Lung (tissue), 11 donors: ENCODE measurements at regions not wholly inside any gene's neighbourhood (a gene's known extent, or its start where the extent isn't known, plus 50 kb on each side); places are given as distances from the start of the nearest gene placed in this dataset.

Source experiments
- ATAC-seq: fragments of 200-7000 bp; cut with Tn5 transposase; one replicate; pipeline ENCODE4 v1.9.1; 2020; ENCODE audit warnings: moderate number of reproducible peaks; ENCODE audit not compliant: insufficient read depth, low FRiP score
- DNase-seq, 3 donors: peaks; one replicate each; pipeline ENCODE4 v3.0.0-alpha.2; 2013 to 2017
- H3K27ac ChIP-seq, 2 donors: one replicate each; pipeline ENCODE4 v1.5.1; 2013; ENCODE audit warnings: mild to moderate bottlenecking in 2 of 2, moderate library complexity in 2 of 2, control low read depth in 1 of 2, inconsistent platforms in 1 of 2, low read depth in 1 of 2, low read length in 1 of 2
- H3K27me3 ChIP-seq, 3 donors: one replicate each; pipeline ENCODE4 v1.5.1; 2013; ENCODE audit warnings: low read length in 2 of 3; ENCODE audit not compliant: control insufficient read depth in 3 of 3, insufficient read depth in 3 of 3
- H3K36me3 ChIP-seq, 4 donors: one replicate each; pipeline ENCODE4 v1.5.1; 2013; ENCODE audit warnings: low read length in 4 of 4, mild to moderate bottlenecking in 1 of 4, moderate library complexity in 1 of 4; ENCODE audit not compliant: control insufficient read depth in 4 of 4, insufficient read depth in 4 of 4
- H3K4me1 ChIP-seq, 5 donors: one replicate each; pipeline ENCODE4 v1.5.1; 2013; ENCODE audit warnings: low read length in 5 of 5, mild to moderate bottlenecking in 2 of 5, moderate library complexity in 1 of 5; ENCODE audit not compliant: control insufficient read depth in 5 of 5, insufficient read depth in 5 of 5
- H3K4me3 ChIP-seq: one replicate; pipeline ENCODE4 v1.5.1; 2013; ENCODE audit warnings: mild to moderate bottlenecking, control low read depth, moderate library complexity
- H3K9ac ChIP-seq, 2 donors: one replicate each; pipeline ENCODE4 v1.5.1; 2013; ENCODE audit warnings: low read length in 2 of 2, control low read depth in 1 of 2; ENCODE audit not compliant: insufficient read depth in 1 of 2
- H3K9me3 ChIP-seq, 4 donors: one replicate each; pipeline ENCODE4 v1.5.1; 2013; ENCODE audit warnings: low read length in 3 of 4, mild to moderate bottlenecking in 1 of 4, moderate library complexity in 1 of 4; ENCODE audit not compliant: control insufficient read depth in 4 of 4, insufficient read depth in 3 of 4
- WGBS, 2 donors: extraction: QIAGEN DNeasy Blood & Tissue Kit; methylation state at CpG; one replicate each; pipeline ENCODE4 v1.1.7; 2013; 5-methylcytosine and 5-hydroxymethylcytosine counted together
- TF ChIP-seq, protein P1 (sequence below): IDR thresholded peaks from 2 replicates; pipeline ENCODE4 v1.5.1; 2012; ENCODE audit warnings: mild to moderate bottlenecking; ENCODE audit errors: control extremely low read depth, extremely low read depth
- donor health status: control.
- donor health status: control.
- donor health status: Bipolar disorder and iron deficiency.
- donor health status: healthy.
- donor health status: DM: yes; HTN: yes; CAD: no.

GRCh38 chr11:104546501-104546900 is 351.8 kb downstream of the CASP12 start:
- WGBS, 2 donors, result 95 to 96% methylated on average over 2 of the region's 2 CpGs
- H3K27ac ChIP-seq, result no peak overlapping the region
- DNase-seq (no peak), ATAC-seq (no peak)
- H3K36me3 ChIP-seq, result no peaks in the 10 kb centered on the region
- H3K4me3 ChIP-seq, result no peak overlapping the region
- H3K27me3 ChIP-seq, result no peaks in the 10 kb centered on the region
- H3K9ac ChIP-seq, result no peak overlapping the region
- TF ChIP-seq, protein P1, sequence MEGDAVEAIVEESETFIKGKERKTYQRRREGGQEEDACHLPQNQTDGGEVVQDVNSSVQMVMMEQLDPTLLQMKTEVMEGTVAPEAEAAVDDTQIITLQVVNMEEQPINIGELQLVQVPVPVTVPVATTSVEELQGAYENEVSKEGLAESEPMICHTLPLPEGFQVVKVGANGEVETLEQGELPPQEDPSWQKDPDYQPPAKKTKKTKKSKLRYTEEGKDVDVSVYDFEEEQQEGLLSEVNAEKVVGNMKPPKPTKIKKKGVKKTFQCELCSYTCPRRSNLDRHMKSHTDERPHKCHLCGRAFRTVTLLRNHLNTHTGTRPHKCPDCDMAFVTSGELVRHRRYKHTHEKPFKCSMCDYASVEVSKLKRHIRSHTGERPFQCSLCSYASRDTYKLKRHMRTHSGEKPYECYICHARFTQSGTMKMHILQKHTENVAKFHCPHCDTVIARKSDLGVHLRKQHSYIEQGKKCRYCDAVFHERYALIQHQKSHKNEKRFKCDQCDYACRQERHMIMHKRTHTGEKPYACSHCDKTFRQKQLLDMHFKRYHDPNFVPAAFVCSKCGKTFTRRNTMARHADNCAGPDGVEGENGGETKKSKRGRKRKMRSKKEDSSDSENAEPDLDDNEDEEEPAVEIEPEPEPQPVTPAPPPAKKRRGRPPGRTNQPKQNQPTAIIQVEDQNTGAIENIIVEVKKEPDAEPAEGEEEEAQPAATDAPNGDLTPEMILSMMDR, result no peak
- H3K9me3 ChIP-seq, result no peaks in the 10 kb centered on the region
- H3K4me1 ChIP-seq, result peaks cover 0 to 1% (median 0%) of the 10 kb centered on the region in 5 donors

DNA sequence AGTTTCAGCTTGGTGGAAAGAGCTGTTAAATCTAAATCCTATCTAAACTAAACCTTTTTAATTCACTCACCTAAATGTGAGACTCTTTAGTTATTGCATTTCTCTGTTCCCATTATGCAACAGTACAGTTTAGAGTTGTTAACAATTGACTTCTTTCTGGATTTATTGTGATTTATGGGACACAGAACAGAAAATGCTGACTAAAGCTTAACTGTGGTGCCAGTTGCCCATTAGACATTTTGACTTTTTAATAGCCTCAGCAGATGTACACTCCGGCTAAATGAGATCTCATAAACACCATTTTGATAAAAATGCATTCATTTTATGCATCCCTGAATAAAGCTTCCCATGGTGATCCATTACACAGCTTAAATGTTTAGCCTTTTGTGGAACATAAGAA is 356.6 kb downstream of the CASP12 start:
- Histone ChIP-seq H3K4me3 (no peak overlapping the region), H3K9ac (no peak overlapping the region), H3K9me3 (no peaks in the 10 kb centered on the region), H3K36me3 (no peaks in the 10 kb centered on the region), H3K27me3 (no peaks in the 10 kb centered on the region), H3K4me1 (no peaks in the 10 kb centered on the region), H3K27ac (no peak overlapping the region)
- no peak for DNase-seq
- no peak for ATAC-seq
- TF ChIP-seq, protein P1, result no peak
- 78 to 83% methylated on average over 1 of the region's 1 CpG for WGBS, 2 donors

DNA sequence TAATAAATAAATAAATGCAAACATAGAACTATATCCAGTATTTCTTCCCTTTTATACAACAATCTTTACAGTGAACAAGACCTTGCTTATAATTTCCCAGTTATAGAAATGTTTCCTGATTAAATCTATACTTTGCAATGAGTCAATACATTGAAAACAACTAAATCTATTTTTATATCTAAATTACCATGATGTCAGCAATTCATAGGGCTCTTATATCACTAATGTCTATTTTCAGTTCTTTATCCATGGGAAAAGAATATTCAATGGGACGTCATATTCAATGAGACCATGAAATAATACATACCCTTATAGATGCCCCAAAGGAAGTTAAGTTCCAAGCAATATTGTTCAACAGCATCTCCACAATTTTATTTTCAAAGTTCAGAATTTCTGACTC is 359.9 kb downstream of the CASP12 start:
- Histone ChIP-seq H3K36me3 (no peaks in the 10 kb centered on the region), H3K27ac (no peak overlapping the region), H3K9me3 (no peaks in the 10 kb centered on the region), H3K4me1 (no peaks in the 10 kb centered on the region), H3K27me3 (no peaks in the 10 kb centered on the region), H3K9ac (no peak overlapping the region), H3K4me3 (no peak overlapping the region)
- DNase-seq (no peak), ATAC-seq (no peak)
- TF ChIP-seq, protein P1, result no peak
- 91 to 96% methylated on average over 1 of the region's 1 CpG for WGBS, 2 donors

DNA sequence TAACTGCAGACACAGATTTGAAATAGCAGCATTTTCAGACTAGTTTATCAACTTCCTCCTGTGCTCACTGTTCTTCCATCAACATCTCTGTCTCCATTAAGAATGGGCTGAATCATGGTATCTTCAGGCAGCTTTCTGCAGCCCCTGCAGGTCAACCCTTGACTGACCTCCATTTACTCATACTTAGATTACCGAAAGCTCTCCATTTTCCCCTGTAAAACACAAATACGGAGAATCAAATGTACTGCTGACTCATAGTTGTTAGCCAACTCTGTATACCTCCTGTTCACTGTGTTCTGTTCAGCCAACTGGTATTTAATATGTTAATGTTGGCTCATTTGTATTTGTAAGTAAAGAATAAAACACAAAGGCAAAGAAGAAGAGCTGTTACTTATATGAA is 364.0 kb downstream of the CASP12 start:
- Histone ChIP-seq H3K36me3 (no peaks in the 10 kb centered on the region), H3K27me3 (no peaks in the 10 kb centered on the region), H3K27ac (no peak overlapping the region), H3K9ac (no peak overlapping the region), H3K4me1 (peaks cover 0 to 9% (median 0%) of the 10 kb centered on the region in 5 donors), H3K9me3 (no peaks in the 10 kb centered on the region), H3K4me3 (no peak overlapping the region)
- 74 to 80% methylated on average over 2 of the region's 2 CpGs for WGBS, 2 donors
- TF ChIP-seq, protein P1, result no peak
- DNase-seq, result no peak
- ATAC-seq, result no peak
